Mesenchymal stem cell (in vitro differentiated cells and primary cell): ENCODE measurements at regions not wholly inside any gene's neighbourhood (a gene's known extent, or its start where the extent isn't known, plus 50 kb on each side); places are given as distances from the start of the nearest gene placed in this dataset.
"Not testable (repeated sequence)": the region's sequence is repeated elsewhere in the genome, so short reads cannot be mapped to it uniquely, and the experiment has no call there.

Source experiments
- DNase-seq: peaks from one replicate; pipeline ENCODE4 v3.0.0-alpha.2; 2013
- H2AFZ ChIP-seq: one replicate; pipeline ENCODE4 v1.6.1; 2013; ENCODE audit warnings: low read depth, mild to moderate bottlenecking, control low read depth, inconsistent platforms, low read length, moderate library complexity
- H2AK5ac ChIP-seq: 2 replicates; pipeline ENCODE4 v1.6.1; 2013; ENCODE audit warnings: low read length, moderate library complexity, mild to moderate bottlenecking, inconsistent platforms; ENCODE audit not compliant: severe bottlenecking
- H2BK120ac ChIP-seq: one replicate; pipeline ENCODE4 v1.6.1; 2013; ENCODE audit warnings: low read depth, mild to moderate bottlenecking, inconsistent platforms, low read length, moderate library complexity
- H2BK12ac ChIP-seq, 2 experiments: one replicate each; pipeline ENCODE4 v1.6.1; 2013; ENCODE audit warnings: inconsistent platforms in 2 of 2, low read length in 2 of 2, mild to moderate bottlenecking in 2 of 2, moderate library complexity in 2 of 2, control low read depth in 1 of 2
- H2BK15ac ChIP-seq: one replicate; pipeline ENCODE4 v1.6.1; 2013; ENCODE audit warnings: mild to moderate bottlenecking, low read depth, inconsistent platforms; ENCODE audit not compliant: poor library complexity, severe bottlenecking
- H2BK5ac ChIP-seq: 2 replicates; pipeline ENCODE4 v1.6.1; 2013; ENCODE audit warnings: low read depth, mild to moderate bottlenecking, low read length, control low read depth, inconsistent platforms; ENCODE audit not compliant: poor library complexity, severe bottlenecking
- H3K14ac ChIP-seq, 2 experiments: one replicate each; pipeline ENCODE4 v1.6.1; 2013; ENCODE audit warnings: inconsistent platforms in 2 of 2, low read length in 2 of 2, control low read depth in 1 of 2, mild to moderate bottlenecking in 1 of 2, moderate library complexity in 1 of 2
- H3K18ac ChIP-seq, 2 experiments: one replicate each; pipeline ENCODE4 v1.6.1; 2013; ENCODE audit warnings: inconsistent platforms in 2 of 2, low read length in 2 of 2, control low read depth in 1 of 2, low read depth in 1 of 2, mild to moderate bottlenecking in 1 of 2
- H3K23ac ChIP-seq, 2 experiments: one replicate each; pipeline ENCODE4 v1.6.1; 2013; ENCODE audit warnings: inconsistent platforms in 2 of 2, low read length in 2 of 2, mild to moderate bottlenecking in 2 of 2, moderate library complexity in 2 of 2, control low read depth in 1 of 2
- H3K27ac ChIP-seq: 2 replicates; pipeline ENCODE4 v1.5.1; 2013; ENCODE audit warnings: mild to moderate bottlenecking, moderate library complexity, low read length, control low read depth, inconsistent platforms; ENCODE audit not compliant: poor library complexity, severe bottlenecking
- H3K27me3 ChIP-seq, 2 experiments: 2 replicates each; pipeline versions ENCODE4 v1.6.1 to v1.7.0; 2013; ENCODE audit warnings: low read length in 2 of 2, mild to moderate bottlenecking in 2 of 2, moderate library complexity in 2 of 2, control low read depth in 1 of 2, inconsistent platforms in 1 of 2; ENCODE audit not compliant: control insufficient read depth in 1 of 2, insufficient read depth in 1 of 2
- H3K36me3 ChIP-seq, 2 experiments: 2 replicates each; pipeline versions ENCODE4 v1.6.1 to v1.7.0; 2013; ENCODE audit warnings: low read length in 2 of 2, control low read depth in 1 of 2, inconsistent platforms in 1 of 2, low read depth in 1 of 2, mild to moderate bottlenecking in 1 of 2; ENCODE audit not compliant: insufficient read depth in 2 of 2, control insufficient read depth in 1 of 2
- H3K4ac ChIP-seq, 2 experiments: one replicate each; pipeline ENCODE4 v1.6.1; 2013; ENCODE audit warnings: inconsistent platforms in 2 of 2, low read length in 2 of 2, mild to moderate bottlenecking in 2 of 2, moderate library complexity in 2 of 2, control low read depth in 1 of 2, low read depth in 1 of 2
- H3K4me1 ChIP-seq: 2 replicates; pipeline ENCODE4 v1.6.1; 2013; ENCODE audit warnings: low read depth, low read length, control low read depth; ENCODE audit not compliant: control insufficient read depth, insufficient read depth
- H3K4me2 ChIP-seq: 2 replicates; pipeline ENCODE4 v1.6.1; 2013; ENCODE audit warnings: low read length, mild to moderate bottlenecking, inconsistent platforms; ENCODE audit not compliant: poor library complexity, severe bottlenecking
- H3K4me3 ChIP-seq, 2 experiments: 2 replicates each; pipeline versions ENCODE4 v1.5.1 to v1.7.0; 2013; ENCODE audit warnings: low read length in 2 of 2, mild to moderate bottlenecking in 2 of 2, control low read depth in 1 of 2, low read depth in 1 of 2; ENCODE audit not compliant: insufficient read depth in 1 of 2
- H3K79me1 ChIP-seq: replicated peaks from 2 replicates; pipeline ENCODE4 v1.6.1; 2013; ENCODE audit warnings: mild to moderate bottlenecking, control low read depth, low read length, inconsistent platforms; ENCODE audit not compliant: poor library complexity, severe bottlenecking
- H3K9ac ChIP-seq: 2 replicates; pipeline ENCODE4 v1.7.0; 2013; ENCODE audit warnings: mild to moderate bottlenecking, low read length, moderate library complexity
- H3K9me3 ChIP-seq: 2 replicates; pipeline ENCODE4 v1.7.0; 2013; ENCODE audit warnings: mild to moderate bottlenecking, low read length; ENCODE audit not compliant: control insufficient read depth
- H4K8ac ChIP-seq: one replicate; pipeline ENCODE4 v1.6.1; 2013; ENCODE audit warnings: inconsistent platforms, mild to moderate bottlenecking, low read length, moderate library complexity
- H4K91ac ChIP-seq: one replicate; pipeline ENCODE4 v1.6.1; 2013; ENCODE audit warnings: mild to moderate bottlenecking, low read length, inconsistent platforms
- WGBS: methylation state at CpG from one replicate; pipeline ENCODE4 v1.1.7; 2013; ENCODE audit warnings: mixed read lengths; 5-methylcytosine and 5-hydroxymethylcytosine counted together

- WGBS, result 86% methylated on average over 2 of the region's 2 CpGs
- H3K4me2 ChIP-seq, result no peak overlapping the region
- H2BK5ac ChIP-seq, result no peak overlapping the region
- no peak overlapping the region for H4K8ac ChIP-seq
- no peaks in the 10 kb centered on the region for H3K27me3 ChIP-seq
- H2BK15ac ChIP-seq, result no peak overlapping the region
- no peaks in the 10 kb centered on the region for H3K4me1 ChIP-seq
- H3K9me3 ChIP-seq, result peaks cover 6% of the 10 kb centered on the region
- no peak overlapping the region for H2BK12ac ChIP-seq
- H3K18ac ChIP-seq, result no peak overlapping the region
- no peak overlapping the region for H2AK5ac ChIP-seq
- H3K9ac ChIP-seq, result no peak overlapping the region
- no peak overlapping the region for H3K23ac ChIP-seq
- no peak overlapping the region for H2AFZ ChIP-seq
- DNase-seq, result no peak
- no peak overlapping the region for H3K14ac ChIP-seq
- H4K91ac ChIP-seq, result no peak overlapping the region
- H3K27ac ChIP-seq, result no peak overlapping the region
- H3K4me3 ChIP-seq, result no peak overlapping the region
- no peak overlapping the region for H2BK120ac ChIP-seq
- H3K36me3 ChIP-seq, result no peaks in the 10 kb centered on the region
- H3K79me1 ChIP-seq, result no peaks in the 10 kb centered on the region
- no peak overlapping the region for H3K4ac ChIP-seq
These were observed 392.5 kb downstream of the GBA3 start for GRCh38 chr4:23085249-23085568.

- Histone ChIP-seq H3K36me3 (no peaks in the 10 kb centered on the region), H3K4me3 (no peak overlapping the region), H3K14ac (no peak overlapping the region), H3K9ac (no peak overlapping the region), H4K8ac (no peak overlapping the region), H2BK5ac (no peak overlapping the region), H3K4ac (no peak overlapping the region), H2BK15ac (no peak overlapping the region), H3K9me3 (peaks cover 7% of the 10 kb centered on the region), H3K23ac (no peak overlapping the region), H3K4me1 (no peaks in the 10 kb centered on the region), H3K27ac (peak overlapping the region; percentile 72), H3K18ac (no peak overlapping the region), H2AK5ac (no peak overlapping the region), H2BK120ac (no peak overlapping the region), H2AFZ (no peak overlapping the region), H3K79me1 (no peaks in the 10 kb centered on the region), H2BK12ac (no peak overlapping the region), H3K27me3 (no peaks in the 10 kb centered on the region), H4K91ac (no peak overlapping the region), H3K4me2 (no peak overlapping the region)
- DNase-seq, result no peak
- WGBS, result 75% methylated on average over 3 of the region's 3 CpGs
These were observed 392.0 kb downstream of the GBA3 start for GRCh38 chr4:23084559-23085248.

- H2BK15ac ChIP-seq, result no peak overlapping the region
- H4K8ac ChIP-seq, result no peak overlapping the region
- H3K27me3 ChIP-seq, result no peaks in the 10 kb centered on the region
- H3K4me1 ChIP-seq, result no peaks in the 10 kb centered on the region
- H3K9ac ChIP-seq, result no peak overlapping the region
- H3K4ac ChIP-seq, result no peak overlapping the region
- H2BK12ac ChIP-seq, result no peak overlapping the region
- H3K79me1 ChIP-seq, result no peaks in the 10 kb centered on the region
- no peak overlapping the region for H3K23ac ChIP-seq
- no peak overlapping the region for H3K4me3 ChIP-seq
- no peak overlapping the region for H2BK120ac ChIP-seq
- no peak overlapping the region for H3K18ac ChIP-seq
- H3K27ac ChIP-seq, result no peak overlapping the region
- H2BK5ac ChIP-seq, result no peak overlapping the region
- H3K14ac ChIP-seq, result no peak overlapping the region
- H3K4me2 ChIP-seq, result no peak overlapping the region
- no peaks in the 10 kb centered on the region for H3K36me3 ChIP-seq
- peaks cover 10% of the 10 kb centered on the region for H3K9me3 ChIP-seq
- WGBS, result 55% methylated on average over 2 of the region's 2 CpGs
- no peak for DNase-seq
- no peak overlapping the region for H2AK5ac ChIP-seq
- no peak overlapping the region for H4K91ac ChIP-seq
- H2AFZ ChIP-seq, result no peak overlapping the region
These were observed 390.7 kb downstream of the GBA3 start for GRCh38 chr4:23083391-23083790.

- H3K27ac ChIP-seq, H2AFZ ChIP-seq, H3K4ac ChIP-seq, H4K8ac ChIP-seq, H2BK15ac ChIP-seq, H4K91ac ChIP-seq, H3K79me1 ChIP-seq, H3K4me1 ChIP-seq, DNase-seq, H2BK12ac ChIP-seq, H3K18ac ChIP-seq, H3K9ac ChIP-seq, H3K4me2 ChIP-seq, H3K36me3 ChIP-seq, H2BK5ac ChIP-seq, H3K23ac ChIP-seq, H3K27me3 ChIP-seq, H2BK120ac ChIP-seq, H3K4me3 ChIP-seq, H2AK5ac ChIP-seq, H3K14ac ChIP-seq: not testable (repeated sequence)
- WGBS, result 54% methylated on average over 2 of the region's 2 CpGs
- peaks cover 12% of the 10 kb centered on the region for H3K9me3 ChIP-seq
These were observed 387.4 kb downstream of the GBA3 start for GRCh38 chr4:23080171-23080570.
